Dermis microvascular lymphatic vessel endothelial cell (primary cell): ENCODE measurements at regions not wholly inside any gene's neighbourhood (a gene's known extent, or its start where the extent isn't known, plus 50 kb on each side); places are given as distances from the start of the nearest gene placed in this dataset.
"Not testable (repeated sequence)": the region's sequence is repeated elsewhere in the genome, so short reads cannot be mapped to it uniquely, and the experiment has no call there.

ENCODE experiments used
- DNase-seq, 2 donors: peaks; one replicate each; pipeline versions ENCODE4 v3.0.0 to v3.0.0-alpha.2; 2010; ENCODE audit warnings: low read depth in 2 of 2

DNA sequence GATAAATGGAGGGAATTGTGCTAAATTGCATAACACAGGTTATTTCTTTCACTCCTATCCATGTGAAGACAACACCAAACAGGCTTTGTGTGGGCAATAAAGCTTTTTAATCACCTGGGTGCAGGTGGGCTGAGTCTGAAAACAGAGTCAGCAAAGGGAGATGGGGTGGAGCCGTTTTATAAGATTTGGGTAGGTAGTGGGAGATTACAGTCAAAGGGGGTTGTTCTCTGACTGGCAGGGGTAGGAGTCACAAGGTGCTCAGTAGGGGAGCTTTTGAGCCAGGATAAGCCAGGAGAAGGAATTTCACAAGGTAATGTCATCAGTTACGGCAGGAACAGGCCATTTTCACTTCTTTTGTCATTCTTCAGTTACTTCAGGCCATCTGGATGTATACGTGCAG is 358.8 kb upstream of the LRP1B start:
- not testable (repeated sequence) for DNase-seq

DNA sequence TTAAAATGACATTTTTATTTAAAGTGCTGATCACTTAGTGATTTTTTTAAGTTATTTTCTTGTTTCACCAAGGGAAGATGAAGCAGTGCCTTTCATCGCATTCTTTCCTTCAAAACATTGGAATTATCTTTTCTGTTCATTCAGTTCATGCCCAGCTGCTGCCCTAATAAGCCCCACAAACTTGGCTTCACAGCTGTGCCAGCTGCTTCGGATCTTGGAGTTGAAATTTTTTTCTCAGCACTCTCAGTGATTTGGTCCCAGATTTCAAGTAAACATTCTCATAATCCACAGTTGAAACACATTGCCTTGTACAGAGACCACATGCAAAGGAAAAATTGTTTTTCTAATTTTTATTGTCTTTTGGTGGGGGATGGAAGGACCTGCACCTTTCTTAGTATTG is 353.3 kb upstream of the LRP1B start:
- DNase-seq = no peak

DNA sequence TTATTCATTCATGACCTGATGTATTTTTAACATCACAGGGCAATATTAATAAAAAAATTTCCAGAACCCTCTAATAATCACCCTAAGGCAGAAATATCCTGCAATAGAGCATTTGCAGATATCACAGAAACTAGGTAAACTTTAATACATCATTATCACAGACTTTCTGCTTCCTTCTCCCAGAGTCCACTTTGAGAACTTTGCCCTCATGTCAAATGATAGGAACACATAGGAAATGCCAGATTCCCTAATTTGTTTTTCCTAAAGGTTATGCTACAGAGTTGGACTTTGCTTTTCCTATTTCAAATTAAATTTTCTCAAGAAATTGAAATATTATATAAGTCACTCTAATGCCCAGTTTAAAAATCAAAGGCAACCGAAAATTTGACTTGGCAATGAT is 352.8 kb upstream of the LRP1B start:
- no peak for DNase-seq

DNA sequence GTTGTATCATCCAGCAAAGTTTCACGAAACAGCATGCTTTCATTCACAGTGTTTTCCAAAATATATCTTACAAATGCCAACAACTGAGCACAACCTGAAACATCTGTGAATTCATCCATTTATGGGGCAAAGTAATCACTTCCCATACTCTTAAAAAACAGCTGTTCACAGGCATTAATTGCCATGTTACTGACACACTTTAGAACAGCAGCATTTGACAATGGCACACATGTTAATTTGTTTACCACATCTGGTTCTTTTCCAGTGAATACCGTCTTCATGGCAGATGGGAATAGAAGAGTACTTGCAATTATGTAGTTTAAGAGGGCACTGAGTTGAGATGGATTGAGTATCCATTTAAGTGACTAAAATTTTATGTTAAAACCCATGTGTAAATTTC is 347.4 kb upstream of the LRP1B start:
- no peak for DNase-seq

DNA sequence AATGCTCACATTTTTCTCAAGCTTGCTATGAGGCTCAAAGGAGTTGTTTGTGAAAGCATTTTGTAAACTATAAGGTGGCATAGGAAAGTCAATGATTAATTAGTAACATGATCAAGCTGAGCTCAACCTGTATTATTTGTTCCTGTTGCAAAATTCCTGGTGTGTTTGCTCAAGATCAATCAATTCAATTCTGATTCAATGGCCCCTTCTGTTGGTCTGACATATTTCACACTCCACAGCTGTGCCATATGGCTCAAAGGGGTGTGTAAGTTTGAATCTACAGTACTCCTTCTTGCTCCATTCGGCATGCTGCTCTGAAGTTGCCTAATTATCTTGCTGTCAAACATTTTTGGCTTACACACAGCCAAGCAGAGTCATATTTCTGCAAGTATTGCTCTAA is 341.6 kb upstream of the LRP1B start:
- no peak for DNase-seq

DNA sequence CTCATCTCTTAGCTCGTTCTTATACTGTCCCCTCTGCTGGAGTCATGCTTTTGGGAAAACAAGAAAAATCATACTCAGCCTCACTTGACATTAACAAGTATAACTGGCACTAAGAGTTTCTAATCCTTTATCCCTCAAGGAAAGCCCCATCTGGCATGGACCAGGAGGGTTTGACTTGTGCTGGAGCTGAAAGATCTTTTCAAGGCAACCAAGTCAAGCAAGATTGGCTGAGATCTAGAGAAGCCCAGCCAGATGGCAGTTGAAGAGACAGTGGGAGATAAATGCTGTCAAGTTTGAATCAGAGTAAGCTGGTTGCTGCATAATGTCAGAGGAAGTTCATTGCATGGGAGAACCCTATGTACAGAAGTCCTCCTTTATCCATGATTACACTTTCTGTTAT is 336.5 kb upstream of the LRP1B start:
- no peak for DNase-seq

DNA sequence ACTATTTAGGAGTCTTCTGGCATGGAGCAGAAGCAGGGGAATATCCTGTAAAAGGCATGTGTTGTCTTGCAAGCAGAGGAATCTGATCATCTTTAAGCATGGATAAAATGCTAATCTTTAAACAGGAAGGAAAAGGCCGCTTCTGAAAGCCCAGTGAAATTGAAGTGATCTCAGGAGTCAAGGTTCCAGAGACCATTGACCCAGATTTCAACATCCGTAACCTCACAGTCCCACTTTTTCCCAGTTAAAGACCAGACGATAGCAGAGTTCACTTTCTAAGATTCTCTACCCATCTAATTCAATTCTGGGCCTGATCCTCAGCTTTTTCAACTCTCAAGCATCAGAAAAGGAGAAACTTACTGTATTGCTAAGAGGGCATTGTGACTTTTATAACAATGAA is 332.2 kb upstream of the LRP1B start:
- no peak for DNase-seq

DNA sequence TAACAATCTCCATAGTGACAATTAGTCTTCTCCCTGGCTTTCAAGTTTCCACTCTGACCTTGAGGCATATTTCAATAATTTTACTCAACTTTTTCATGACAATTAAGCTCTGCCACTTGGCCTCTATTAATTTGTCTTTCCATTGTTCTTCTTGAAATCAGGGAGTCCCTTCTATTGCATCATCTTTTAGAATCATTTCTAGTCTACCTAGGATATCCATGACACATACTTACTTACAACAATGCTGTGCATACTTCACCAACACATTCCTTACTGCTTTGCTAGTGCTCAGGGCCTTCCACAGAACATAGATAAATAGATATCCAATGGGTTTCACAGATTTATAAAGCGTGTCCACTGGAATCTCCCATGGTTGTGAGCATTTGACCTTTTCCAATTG is 331.5 kb upstream of the LRP1B start:
- no peak for DNase-seq

DNA sequence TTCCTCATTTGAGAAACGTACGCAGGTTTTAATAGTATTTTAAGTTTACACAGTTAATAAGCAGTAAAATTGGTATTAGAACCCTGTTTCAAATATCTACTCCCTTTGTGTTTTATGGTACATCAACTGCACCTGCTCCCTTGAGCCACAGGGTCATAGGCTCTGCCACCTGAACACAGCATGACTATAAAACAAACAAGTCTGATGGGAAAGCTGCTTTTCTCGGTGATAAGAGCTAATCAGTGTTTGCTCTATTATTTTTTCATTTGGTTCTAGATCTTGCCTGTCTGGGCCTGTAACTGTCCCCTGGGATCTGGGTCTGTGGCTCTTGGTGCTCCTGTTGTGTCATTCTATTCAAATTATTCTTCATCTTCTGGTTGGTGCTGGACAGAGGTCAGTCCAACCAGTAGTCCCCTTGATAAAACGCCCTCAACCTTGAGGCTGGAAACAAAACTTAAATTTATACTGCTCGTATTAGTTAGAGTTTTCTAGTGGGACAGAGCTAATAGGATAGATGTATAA is 314.8 kb upstream of the LRP1B start:
- DNase-seq = no peak

DNA sequence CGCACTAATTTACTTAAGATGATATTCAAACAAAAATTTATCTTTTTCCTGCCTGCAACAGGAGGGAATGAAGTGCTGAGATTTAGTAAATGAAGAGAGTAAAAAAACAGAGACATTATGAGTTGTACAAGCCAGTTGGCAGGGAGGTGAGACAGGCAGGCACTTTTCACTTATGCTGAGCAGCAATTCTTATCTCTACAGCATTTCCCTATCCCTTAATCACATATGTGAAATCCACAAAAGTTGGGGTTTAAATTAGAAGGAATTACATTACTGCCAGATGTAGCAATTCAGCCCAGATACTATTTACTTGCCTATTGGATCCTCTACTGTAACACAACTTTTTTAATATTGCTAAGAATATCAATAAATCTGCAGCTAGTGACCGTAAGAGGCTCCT is 314.2 kb upstream of the LRP1B start:
- no peak for DNase-seq

DNA sequence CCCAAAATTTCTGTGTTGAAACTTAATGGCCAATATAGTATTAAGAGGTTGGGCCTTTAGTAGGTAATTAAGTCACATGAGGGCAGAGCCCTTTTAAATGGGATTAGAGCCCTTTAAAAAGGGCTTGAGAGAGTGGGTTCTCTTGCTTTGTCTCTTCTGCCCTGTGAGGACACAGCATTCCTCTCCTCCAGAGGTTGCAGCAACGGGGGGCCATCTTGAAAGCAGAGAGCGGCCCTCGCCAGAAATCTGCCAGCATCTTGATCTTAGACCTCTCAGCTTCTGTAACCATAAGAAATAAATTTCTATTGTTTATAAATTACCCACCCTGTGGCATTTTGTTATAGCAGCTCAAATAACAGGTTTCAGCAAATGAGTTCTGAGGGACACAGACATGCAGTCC is 305.0 kb upstream of the LRP1B start:
- no peak for DNase-seq

DNA sequence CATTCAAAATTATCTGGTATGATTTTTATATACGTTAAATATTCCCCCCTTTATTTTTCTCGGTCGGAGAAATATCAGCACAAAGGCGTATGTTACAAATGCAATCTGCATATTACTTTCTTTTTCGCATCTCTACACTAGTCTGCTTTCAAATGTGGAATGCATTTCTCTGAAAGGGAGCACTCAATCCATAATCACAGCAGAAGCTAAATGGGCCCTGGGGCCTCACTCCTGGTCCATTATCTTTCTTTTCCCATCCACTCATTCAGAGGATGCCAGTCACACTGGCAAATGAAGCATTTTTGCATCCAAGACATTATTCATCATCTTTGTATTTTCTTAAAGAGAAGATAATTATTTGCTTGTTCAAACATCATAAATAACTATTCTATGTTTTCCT is 295.2 kb upstream of the LRP1B start:
- DNase-seq = no peak

DNA sequence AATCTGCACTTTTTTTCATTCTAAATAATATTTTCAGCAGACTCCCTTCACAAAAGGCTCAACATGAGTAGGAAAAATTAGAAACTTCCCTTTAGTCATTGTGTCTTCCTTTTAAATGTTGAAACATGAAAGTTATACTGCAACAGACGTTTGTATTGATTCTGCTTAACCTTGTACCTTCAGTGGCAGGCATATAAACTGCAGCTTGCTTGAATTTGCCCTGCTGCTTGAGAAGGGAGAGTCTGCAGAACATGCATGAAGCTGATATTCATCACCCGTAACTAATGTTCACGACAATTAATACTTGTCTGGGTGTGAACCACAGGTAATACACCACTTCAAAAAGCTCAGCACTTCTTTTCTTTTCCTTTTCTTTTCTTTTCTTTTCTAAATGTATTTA is 294.7 kb upstream of the LRP1B start:
- no peak for DNase-seq

DNA sequence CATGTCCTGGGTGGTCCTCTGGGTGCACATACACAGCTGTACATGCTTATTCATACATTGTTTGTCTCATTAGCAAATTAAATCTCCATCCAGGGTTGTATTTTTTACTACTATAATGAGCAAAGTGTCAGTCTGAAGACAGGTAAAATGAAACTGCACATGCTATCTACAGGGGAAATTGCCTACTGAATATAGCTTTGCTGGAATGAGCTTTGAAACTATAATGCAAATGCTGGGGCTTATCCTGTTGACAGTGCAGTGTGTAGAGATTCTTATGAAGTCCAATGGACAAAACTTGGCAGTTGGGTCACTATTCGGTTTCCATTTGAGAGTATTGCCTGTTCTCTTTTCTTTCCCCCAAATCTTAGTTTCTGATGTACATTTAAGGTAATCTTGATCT is 292.8 kb upstream of the LRP1B start:
- no peak for DNase-seq

DNA sequence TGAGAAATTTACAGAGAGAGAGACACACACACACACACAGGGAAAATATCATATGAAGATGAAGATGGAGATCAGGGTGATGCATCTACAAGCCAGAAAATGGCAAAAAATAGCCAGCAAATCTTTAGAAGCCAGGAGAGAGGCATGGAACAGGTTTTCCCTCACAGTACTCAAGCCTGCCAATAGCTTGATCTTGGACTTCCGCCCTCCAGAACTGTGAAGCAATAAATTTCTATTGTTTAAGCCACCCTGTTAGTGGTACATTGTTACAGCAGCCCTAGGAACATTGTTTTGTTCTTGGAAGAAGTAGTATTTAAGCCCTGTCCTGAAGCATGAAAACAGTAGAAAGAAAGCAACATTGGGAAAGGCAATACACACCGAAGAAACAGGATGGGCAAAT is 292.0 kb upstream of the LRP1B start:
- DNase-seq = no peak

DNA sequence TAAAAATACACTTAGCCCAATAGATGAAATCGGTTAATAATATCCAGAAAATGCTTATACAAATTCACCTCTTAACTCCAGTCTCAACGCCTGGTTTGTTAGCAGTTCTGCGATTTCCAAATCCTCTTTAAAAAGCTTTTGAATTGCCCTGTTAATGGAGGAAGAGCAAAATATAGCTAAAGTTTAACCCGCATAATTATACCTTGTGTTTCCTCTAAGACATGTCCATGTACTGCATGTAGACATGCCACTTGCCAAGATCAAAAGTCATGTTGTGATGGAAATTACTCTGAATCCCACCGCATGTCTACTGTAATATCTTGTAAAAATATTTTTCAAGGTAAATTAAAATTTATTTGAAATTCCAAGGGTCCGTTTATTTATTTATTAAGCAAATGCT is 291.2 kb upstream of the LRP1B start:
- no peak for DNase-seq

DNA sequence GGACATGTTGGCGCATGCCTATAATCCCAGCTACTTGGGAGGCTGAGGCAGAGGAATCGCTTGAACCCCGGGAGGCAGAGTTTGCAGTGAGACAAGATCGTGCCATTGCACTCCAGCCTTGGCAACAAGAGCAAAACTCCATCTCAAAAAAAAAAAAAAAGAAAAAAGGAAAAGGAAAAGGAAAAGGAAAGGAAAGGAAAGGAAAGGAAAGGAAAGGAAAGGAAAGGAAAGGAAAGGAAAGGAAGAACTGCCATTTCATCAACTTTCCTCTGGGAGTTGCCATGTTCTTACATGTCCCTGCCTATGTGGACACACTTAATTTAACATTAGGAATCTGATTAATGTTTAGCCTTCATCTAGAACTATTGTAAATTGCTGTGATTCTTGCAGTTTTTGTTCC is 287.9 kb upstream of the LRP1B start:
- not testable (repeated sequence) for DNase-seq

DNA sequence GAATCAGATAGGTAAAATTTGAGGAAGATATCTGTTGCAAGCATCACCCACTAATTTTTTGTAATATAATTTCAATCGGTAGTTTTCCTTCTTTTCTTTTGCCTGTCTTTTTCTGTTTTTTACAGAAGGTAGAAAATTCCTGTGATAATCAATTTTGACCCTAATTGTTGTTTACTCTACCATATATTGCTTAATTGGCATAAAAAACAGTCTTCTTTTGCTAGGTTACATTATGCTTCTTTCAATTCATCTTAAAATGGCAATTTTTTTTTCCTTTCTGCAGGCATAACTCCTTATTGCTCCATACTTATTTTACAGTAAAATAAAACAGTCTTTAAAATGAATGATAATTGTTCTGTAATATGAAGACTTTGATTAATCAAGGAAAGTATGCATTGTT is 286.2 kb upstream of the LRP1B start:
- no peak for DNase-seq

DNA sequence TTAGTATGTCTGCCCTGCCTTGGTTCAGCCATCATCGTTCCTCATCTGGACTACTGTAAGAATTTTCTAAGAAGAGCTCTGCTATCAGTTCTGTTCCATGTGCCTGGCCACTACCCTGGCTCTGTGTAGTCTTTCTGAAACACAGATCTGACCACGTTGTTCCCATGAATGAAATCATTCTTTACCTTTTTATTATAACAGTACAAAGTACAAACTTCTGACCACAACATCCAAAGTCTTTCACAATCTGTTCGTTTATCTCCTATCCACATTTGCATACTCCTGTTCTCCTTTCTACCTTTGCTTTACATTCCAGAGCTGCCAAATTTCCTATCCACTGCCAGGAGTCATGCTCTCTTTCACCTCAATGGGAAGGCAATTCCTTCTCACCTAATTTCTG is 284.6 kb upstream of the LRP1B start:
- DNase-seq = no peak

DNA sequence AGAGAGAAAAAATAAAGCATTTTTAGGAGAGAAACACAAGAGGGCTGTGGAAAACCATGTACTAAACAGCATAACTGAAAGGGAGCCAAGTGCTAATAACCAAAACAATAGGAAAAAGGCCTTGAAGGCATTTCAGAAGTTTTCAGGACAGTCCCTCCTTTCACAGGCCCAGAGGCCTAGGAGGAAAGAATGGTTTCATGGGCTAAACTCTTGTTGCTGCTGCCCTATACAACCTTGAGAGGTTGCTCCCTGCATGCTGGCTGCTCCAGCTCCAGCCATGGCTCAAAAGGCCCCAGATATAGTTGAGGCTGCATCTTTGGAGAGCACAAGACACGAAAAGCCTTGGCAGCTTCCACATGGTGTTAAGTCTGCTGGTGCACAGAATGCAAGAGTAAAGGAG is 267.4 kb upstream of the LRP1B start:
- DNase-seq = no peak

DNA sequence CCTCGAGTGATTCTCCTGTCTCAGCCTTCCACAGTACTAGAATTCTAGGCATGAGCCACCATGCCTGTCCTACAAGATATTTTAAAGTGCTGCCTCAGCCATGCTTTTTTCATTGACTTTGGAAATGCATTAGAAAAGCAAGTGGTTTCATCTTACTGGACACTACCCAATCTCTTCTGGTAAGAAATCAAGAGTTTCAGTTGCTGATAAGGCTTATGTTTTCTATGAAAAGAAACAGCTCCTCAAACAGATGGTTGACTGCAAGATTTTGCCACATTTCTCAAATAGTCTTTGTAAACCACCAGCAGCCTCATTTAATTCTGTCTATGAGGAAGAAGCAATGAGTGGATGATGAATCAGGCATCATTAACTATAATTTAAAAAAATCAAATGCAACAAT is 264.5 kb upstream of the LRP1B start:
- DNase-seq = no peak

DNA sequence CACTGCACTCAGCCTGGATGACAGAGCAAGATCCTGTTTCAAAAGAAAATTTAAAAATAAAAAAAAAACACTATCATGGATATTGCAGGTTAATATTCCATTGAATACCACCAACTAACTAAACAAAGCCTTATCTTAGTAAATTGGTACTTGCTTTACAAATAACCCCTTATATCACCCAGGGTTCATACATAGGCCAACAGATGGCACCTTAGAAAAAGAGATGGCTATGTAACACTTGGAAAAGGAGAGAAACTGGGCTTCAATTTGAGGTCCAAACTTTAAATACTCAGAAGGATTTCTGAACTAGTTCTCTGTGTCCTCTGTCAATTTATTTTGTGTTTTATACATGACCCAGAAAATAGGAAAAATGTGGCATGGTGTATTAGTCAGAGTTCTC is 249.6 kb upstream of the LRP1B start:
- no peak for DNase-seq

DNA sequence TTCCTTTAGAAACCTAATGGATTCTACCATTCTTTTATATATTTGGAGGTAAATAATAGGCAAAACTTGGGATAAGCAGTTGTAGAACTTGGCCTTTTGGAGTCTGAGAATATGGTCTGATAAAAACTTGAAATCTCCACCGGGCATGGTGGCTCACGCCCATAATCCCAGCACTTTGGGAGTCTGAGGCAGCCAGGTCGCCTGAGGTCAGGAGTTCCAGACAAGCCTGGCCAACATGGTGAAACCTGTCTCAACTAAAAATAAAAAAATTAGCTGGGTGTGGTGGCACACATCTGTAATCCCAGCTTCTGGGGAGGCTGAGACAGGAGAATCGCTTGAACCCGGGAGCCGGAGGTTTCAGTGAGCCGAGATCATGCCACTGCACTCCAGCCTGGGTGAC is 231.3 kb upstream of the LRP1B start:
- not testable (repeated sequence) for DNase-seq

DNA sequence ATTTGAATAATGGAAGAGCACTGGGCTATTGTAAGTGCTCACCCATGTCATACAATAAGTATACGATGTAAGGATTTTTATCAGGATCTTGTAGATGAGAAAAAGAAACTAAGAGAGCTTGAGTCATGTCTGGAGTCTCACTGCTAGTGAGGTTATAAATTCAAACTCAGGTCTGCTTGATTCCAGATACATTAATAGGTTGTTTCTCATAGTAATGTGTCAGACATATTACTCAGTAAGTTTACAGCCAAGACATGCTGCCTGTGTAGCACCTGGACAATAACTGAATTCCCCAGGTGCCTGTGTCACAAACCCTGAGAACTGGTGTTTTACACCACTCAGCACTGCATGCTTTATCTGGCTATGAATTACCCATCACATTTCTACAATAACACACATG is 216.9 kb upstream of the LRP1B start:
- no peak for DNase-seq

DNA sequence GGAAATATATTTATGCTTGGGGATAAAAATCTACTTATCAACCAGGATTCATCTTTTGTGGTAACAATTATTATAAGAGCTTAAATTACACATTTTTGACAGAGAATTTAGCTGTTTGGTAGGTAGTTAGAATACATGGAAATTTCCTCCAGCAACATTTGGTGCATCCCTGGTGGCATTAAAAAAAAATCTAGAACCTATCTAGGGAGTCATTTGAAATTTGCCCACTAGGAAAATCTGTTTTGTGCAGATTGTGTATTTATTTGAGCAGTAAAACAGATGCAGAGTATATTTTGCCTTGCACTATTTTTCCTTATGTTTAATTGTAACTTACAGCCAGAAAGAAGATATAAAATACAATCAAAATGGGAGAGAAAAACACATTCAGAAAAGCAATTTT is 208.4 kb upstream of the LRP1B start:
- DNase-seq = no peak
